HEK293T (cell line): ENCODE measurements at regions not wholly inside any gene's neighbourhood (a gene's known extent, or its start where the extent isn't known, plus 50 kb on each side); places are given as distances from the start of the nearest gene placed in this dataset.

Experiments
- ELF4 ChIP-seq: fragments of 450-650 bp; IDR thresholded peaks from 2 replicates; pipeline ENCODE4 v1.6.1; 2017; ENCODE audit warnings: antibody characterized with exemption
- FOXA1 ChIP-seq: fragments of 450-650 bp; IDR thresholded peaks from 2 replicates; pipeline ENCODE4 v1.6.1; 2016; ENCODE audit warnings: mild to moderate bottlenecking
- LEF1 ChIP-seq: fragments of 450-650 bp; IDR thresholded peaks from 2 replicates; pipeline ENCODE4 v1.6.1; 2017; ENCODE audit warnings: mild to moderate bottlenecking, borderline replicate concordance
- NFRKB ChIP-seq: fragments of 450-650 bp; IDR thresholded peaks from 2 replicates; pipeline ENCODE4 v1.6.1; 2016; ENCODE audit warnings: mild to moderate bottlenecking, moderate library complexity

- TF ChIP-seq LEF1: no peak
- no peak for TF ChIP-seq NFRKB
- TF ChIP-seq FOXA1: no peak
- TF ChIP-seq ELF4: no peak
Observed at GRCh38 chr3:67093305-67093704, 95.2 kb downstream of the KBTBD8 start.
